ENCODE measurements at regions not wholly inside any gene's neighbourhood (a gene's known extent, or its start where the extent isn't known, plus 50 kb on each side); places are given as distances from the start of the nearest gene placed in this dataset.

GRCh38 chr4:133694416-133694815 lies 507.2 kb downstream of the PABPC4L start:
- TF ChIP-seq CTCF (IDR thresholded peaks at IDR 0.05) (no peak), SMC3 (IDR thresholded peaks at IDR 0.05; ENCODE audit: low read depth, low read length) (no peak), PBX3 (IDR thresholded peaks at IDR 0.05) (no peak), EZH2phosphoT487 (IDR thresholded peaks at IDR 0.05; ENCODE audit: borderline replicate concordance, low read depth) (no peak), NFIC (IDR thresholded peaks at IDR 0.05; ENCODE audit: borderline replicate concordance) (no peak), SIN3A (IDR thresholded peaks at IDR 0.05; ENCODE audit: borderline replicate concordance, low read depth, low read length) (no peak), POLR2AphosphoS5 (IDR thresholded peaks at IDR 0.05; ENCODE audit: low read depth, low read length) (no peak), TAF1 (IDR thresholded peaks at IDR 0.05; ENCODE audit: borderline replicate concordance, low read depth, low read length) (no peak), CHD2 (IDR thresholded peaks at IDR 0.05; ENCODE audit: low read length, partially characterized antibody) (no peak), REST (IDR thresholded peaks at IDR 0.05; ENCODE audit: low read depth, low read length) (no peak), ELF1 (IDR thresholded peaks at IDR 0.05) (no peak), RAD21 (IDR thresholded peaks at IDR 0.05; ENCODE audit: low read length) (no peak), RFX5 (IDR thresholded peaks at IDR 0.05; ENCODE audit: low read length) (no peak), FOSL2 (IDR thresholded peaks at IDR 0.05; ENCODE audit: borderline replicate concordance, low read depth) (no peak)
